Activated T-cell treated with anti-CD3 and anti-CD28 coated beads for 1 hour (primary cell): ENCODE measurements at regions not wholly inside any gene's neighbourhood (a gene's known extent, or its start where the extent isn't known, plus 50 kb on each side); places are given as distances from the start of the nearest gene placed in this dataset.

Source experiments
- DNase-seq: peaks from one replicate; pipeline ENCODE4 v3.0.0-alpha.2; 2020; ENCODE audit warnings: low read depth

DNA sequence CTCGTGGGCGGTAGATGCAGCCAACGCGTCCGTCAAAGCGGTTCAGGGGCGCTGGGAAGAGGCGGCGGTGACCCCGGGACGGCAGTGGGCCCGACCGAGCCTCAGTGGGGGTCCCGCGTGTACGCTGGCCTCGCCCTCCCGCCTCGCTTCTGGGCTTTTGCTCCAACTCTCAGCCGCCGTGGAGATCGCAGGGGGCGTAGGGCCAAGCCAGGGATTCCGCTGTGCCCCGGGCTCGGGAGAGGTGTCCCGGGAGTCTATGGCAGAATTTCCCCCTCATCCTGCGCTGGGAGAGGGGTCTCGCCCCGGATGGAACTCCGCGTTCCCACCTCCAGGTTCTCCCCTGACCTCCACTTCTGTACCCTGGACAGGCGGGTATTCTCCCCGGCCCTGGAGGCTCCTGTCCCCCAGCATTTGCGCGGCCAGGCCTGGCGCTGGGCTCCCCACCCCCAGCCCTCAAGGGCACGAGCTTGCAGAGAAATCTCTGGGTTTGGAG, 131.9 kb downstream of the MRPL36 start:
- DNase-seq: no peak

DNA sequence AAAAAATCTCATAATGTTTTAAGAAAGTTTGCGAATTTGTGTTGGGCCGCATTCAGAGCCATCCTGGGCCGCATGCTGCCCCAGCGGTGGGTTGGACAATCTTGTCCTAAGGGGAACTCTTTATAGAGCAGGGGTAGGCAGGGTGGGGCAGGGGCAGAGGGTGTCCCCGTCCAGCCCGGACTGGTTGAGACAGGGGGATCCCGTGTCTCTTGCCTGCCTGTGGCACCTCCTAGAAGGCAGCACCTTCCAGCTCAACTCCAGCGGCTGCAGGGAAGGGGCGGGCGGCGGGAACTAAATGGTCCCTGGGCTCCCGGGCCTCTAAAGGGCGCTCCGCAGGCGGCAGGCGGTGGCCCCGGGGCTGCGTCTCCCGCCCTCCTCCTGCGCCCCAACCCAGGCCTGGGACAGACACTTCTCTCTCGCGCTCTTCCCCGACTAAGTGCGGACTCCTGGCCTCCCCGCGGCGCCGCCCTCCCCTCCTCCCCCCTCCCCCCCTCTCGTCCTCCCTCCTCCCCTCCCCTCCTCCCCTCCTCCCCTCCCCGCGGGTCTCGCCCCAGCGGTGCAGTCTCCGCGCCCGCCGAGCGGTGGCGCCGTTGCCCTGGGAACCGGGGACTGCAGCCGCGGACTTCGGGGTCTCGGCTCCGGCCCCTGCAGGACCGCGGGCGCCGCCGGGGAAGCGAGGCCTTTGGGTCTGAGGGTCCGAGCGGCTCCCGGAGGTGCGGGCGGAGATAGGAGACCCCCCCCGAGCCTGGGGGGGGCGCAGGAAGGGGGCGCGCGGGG, 132.6 kb downstream of the MRPL36 start:
- DNase-seq: peak; percentile 44

DNA sequence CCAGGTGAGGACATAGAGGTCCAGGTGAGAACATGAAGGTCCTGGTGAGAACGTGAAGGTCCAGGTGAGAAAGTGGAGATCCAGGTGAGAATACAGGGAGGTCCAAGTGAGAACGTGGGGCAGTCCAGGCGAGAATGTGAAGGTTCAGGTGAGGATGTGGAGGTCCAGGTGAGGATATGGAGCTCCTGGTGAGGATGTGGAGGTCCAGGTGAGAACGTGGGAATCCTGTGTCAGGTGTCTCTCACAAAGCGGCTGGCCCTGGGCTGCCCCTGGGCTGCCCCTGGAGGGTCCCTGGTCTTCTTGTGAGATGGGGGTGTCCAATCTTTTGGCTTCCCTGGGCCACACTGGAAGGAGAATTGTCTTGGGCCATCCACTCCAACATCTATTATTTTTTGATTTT, 133.4 kb downstream of the MRPL36 start:
- no peak for DNase-seq

DNA sequence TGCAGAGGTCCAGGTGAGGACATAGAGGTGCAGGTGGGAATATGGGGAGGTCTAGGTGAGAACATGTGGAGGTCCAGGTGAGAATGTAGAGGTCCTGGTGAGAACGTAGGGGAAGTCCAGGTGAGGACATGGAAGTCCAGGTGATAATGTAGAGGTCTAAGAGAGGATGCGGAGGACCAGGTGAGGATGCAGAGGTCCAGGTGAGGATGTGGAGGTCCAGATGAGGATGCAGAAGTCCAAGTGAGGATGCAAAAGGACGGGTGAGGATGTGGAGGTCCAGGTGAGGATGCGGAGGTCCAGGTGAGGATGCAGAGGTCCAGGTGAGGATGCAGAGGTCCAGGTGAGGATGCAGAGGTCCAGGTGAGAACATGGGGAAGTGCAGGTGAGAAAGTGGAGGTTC, 133.8 kb downstream of the MRPL36 start:
- DNase-seq: no peak

DNA sequence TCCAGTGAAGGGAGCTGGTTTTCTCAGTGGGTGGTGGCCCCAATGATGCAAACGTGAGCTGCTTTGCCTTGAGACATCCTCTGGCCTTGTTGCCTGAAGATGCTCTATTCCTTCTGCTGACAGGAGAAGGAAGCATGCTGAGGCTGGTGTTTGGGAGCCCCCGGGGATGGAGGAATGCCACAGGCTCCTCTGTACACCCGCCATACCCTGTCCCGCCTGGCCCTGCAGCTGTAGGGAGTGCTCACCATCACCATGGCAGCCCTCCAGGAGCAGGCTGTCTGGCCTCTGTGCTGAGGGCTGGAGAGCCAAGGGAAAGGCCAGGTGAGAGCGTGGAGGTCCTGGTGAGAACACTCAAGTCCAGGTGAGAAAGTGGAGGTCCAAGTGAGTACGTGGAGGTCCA, 134.4 kb downstream of the MRPL36 start:
- DNase-seq: no peak

DNA sequence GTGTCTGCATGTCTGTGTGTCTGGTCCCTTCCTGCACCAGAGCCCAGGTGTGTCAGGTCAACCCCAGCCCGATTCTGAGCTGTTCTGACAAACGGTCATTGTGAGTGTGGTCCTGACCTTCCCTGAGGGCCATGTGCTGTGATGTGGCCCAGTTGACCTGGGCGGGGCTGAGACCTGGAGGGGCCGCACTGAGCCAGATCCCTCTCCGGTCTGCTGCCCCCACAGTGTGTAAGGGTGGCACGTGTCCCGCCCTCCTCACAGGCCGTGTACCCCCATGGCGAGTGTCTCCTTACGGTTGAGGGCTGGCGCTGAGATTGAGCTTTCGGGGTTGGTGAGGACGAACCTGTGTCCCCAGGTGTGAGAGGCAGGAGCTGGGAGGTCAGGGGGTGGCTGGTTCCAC, 136.5 kb downstream of the MRPL36 start:
- DNase-seq: no peak

DNA sequence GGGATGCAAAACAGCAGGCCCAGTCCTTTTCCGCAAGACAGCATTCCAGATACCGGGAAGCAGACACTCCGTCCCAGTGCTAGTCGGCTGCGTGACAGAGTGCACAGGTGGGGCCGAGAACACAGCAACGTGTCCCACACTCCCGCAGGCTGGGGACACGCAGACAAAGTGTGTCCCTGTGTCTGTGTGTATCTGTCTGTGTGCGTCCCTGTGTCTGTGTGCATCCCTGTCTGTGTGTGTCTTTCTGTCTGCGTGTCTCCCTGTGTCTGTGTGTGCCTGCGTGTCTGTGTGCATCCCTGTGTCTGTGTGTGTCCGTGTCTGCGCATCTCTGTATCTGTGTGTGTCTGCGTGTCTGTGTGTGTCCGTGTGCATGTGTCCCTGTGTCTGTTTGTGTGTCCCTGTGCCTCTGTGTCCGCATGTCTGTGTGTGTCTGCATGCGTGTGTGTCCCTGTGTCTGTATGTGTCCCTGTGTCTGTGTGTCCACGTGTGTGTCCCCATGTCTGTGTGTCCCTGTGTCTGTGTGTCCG, 137.0 kb downstream of the MRPL36 start:
- no peak for DNase-seq

DNA sequence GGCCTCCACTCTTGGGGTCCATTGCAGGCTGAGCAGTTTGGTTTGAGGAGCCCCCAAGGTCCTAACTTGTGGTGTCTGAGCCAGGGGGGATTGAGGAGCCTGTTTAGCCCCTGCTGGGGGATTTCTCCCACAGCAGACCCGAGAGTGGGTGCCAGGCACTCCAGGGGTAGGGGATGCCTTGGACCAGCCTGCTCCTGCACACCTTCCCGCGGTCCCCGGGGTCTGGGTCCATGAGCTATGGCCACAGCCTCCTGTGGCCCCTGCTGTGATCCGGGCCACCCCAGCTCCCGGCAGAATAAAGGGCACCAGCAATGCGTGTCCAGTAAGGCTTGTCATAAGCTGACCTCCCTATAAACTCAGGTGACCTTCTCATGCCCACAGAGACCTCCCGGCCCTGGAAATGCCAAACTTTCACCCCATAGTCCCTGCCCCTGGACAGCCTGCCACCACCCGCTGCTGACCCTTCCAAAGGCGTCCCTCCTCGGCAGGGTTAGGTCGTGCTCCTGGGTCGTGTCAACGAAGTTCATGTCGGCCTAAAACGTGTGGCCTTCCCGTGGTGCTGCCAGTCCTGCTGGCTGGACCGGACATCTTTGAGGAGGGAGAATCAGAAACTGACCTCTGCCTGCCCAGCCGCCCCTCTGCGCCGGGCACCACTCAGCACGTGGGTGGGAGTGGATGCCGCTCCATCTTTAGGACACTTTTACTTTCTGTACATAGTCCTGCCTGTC, 137.6 kb downstream of the MRPL36 start:
- DNase-seq: no peak

DNA sequence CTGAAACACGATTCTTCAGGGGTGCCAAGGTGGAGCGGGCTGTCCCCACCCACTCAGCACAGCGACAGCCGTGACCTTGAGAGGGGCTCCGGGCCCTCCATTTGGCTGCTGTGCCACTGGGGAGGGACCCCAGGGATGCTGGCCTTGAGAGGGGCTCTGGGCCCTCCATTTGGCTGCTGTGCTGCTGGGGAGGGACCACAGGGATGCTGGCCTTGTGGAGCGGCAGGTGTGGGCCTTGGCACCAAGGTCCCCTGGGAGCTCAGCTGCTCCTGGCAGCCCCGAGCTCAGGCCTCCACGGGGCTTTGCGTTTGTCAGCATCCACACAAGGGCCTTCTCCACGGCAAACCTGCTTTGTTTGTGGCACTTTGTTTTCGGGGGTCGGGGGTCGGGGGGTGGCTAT, 137.6 kb upstream of the LPCAT1 start:
- no peak for DNase-seq

DNA sequence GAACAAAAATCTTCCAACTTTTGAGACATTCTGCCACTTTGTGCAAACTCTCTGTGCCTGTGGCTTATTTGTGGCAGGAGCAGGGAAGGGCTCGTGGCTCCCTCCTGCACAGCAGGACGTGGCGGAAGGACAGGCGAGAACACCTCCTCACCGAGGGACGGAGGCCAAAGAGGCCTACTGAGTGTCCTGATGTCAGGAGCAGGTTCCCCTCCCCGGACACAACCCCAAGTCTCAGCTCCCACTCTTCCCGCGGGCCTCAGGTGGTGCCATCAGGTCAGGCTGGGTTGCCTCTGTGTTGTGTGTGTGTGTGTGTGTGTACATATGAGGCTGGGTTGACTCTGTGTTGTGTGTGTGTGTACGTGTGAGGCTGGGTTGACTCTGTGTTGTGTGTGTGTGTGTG, 136.8 kb upstream of the LPCAT1 start:
- DNase-seq: no peak

DNA sequence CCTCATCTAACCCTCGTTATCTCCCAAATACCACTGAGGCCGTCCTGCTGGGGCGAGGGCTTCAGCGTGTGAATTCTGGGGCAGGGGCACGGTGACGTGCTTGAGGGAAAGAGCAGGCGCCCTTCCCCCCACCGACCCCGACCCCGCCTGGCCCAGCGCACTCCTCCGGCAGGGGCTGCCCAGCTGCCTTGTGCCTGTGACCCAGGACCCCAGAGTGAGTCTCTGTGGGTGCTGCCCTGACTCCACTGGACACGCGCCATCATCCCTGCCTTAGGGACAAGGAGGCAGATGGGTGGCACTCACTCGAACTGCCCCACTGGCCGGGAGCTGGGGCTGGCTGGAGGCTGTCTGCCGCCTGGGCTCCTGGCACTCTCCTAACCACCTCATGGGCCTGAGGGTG, 136.2 kb upstream of the LPCAT1 start:
- DNase-seq: no peak

DNA sequence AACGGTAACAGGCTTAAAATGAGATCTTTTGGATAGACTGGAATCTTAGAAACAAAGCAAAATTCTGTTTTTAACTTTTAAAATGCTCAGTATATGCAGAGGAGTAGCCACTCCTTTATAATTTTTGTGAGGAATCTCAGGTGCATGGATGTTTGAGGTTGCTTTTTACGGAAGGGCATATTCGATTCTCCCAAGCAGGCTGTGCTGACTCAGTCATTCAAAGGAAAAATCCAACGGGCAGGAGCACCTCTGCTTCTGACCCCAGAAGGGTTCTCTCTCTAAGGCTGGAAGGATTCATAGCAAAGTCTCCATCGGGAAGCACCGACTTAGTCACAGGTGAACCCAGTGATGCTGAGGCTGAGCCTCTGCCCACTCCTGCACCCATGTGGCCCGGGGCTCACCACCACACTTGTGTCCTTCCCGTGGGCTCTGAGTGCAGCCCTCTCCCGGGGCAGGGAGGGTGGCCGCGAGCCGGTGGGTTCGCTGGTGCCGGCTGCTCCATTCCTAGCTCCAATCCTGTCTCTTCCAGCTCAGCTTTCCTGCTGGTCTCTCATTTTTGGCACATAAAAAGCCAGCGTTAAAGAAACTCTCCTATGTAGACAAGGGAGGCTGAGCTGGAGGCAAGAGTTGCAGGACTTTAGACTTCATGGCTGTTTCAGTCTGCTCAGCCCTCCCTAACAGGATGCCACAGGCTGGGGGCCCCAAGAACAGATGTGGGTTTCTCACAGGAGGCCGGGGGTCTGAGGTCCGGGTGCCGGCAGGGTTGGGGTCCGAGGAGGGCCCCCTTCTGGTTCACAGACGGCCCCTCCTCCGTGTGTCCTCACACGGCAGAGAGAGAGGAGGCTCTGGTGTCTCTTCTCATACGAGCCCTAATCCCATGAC, 135.6 kb upstream of the LPCAT1 start:
- no peak for DNase-seq

DNA sequence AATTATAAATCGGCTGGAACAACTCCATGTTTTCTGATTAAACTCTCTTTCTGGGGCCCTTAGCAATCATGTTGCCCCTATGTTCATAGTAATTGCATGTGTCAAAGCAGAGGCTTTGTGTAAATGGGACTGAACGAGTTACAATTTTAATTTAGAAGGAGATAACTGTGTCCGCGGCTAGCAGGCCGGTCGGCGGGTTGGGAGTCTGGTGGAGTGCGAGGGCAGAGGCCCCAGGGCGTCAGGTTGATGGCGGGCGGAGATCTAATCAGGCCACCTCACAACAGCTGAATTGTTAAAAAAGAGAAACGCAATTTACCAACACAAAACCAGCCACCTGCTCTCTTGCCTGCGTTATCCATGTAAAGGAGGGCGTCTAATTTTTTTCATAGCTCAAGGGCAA, 134.9 kb upstream of the LPCAT1 start:
- DNase-seq: no peak

DNA sequence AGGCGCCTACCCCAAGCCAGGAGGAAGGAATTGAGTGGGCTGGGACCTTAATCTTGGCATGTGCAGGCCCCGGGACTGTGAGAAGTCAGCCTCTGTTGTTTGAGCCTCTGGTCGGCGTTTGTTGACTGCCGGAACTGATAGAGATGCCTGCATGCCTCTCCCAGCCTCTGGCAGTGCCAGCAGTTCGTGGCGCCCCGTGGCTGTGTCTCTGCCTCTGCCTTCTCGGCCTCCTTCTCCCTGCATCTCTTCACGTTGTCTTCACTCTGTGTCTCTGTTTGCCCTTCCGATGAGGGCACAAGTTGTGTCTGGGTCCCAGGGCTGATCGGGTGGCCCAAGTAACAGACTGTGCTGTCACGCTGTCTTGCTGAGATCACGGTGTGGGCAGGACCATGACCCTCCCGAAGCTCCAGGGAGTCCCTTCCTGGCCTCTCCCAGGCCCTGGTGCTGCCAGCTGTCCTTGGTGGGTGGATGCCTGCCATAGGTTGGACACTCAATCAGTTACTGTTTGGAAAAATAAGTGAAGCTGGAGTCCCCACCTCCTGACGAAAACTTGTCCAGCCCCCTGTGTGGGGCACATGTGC, 133.5 kb upstream of the LPCAT1 start:
- DNase-seq: no peak

DNA sequence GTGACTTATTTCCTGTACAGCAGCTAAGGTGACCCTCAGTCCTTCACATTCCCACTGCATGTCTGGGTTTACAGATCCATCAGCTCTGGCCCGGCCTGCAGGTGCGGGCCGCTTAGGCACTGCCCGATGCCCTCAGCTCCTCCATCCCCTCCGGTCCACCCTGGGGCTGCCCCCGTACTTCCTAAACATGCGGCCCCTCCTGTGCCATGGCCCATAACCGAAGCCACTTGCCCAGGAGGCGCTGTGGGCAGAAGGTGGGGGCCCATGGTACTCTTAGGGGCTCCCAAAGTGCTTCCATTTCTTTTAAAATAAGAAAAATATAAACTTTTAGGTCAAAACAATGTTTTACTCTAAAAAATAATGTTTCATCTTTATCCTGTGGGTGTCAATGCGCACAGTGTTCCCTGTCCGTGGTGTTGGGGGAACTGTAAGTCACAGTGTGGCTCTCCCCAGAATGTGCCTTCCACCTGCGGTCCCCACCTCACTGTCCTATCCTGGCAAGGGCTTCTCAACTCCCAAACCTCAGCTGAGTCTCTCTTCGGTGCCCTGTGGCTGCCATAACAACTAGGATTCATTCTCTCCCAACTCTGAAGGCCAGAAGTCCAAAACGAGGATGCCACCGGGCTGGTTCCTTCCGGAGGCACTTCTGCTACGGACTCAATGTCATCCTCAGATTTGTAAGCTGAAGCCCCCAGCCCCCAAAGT, 132.7 kb upstream of the LPCAT1 start:
- DNase-seq: no peak

DNA sequence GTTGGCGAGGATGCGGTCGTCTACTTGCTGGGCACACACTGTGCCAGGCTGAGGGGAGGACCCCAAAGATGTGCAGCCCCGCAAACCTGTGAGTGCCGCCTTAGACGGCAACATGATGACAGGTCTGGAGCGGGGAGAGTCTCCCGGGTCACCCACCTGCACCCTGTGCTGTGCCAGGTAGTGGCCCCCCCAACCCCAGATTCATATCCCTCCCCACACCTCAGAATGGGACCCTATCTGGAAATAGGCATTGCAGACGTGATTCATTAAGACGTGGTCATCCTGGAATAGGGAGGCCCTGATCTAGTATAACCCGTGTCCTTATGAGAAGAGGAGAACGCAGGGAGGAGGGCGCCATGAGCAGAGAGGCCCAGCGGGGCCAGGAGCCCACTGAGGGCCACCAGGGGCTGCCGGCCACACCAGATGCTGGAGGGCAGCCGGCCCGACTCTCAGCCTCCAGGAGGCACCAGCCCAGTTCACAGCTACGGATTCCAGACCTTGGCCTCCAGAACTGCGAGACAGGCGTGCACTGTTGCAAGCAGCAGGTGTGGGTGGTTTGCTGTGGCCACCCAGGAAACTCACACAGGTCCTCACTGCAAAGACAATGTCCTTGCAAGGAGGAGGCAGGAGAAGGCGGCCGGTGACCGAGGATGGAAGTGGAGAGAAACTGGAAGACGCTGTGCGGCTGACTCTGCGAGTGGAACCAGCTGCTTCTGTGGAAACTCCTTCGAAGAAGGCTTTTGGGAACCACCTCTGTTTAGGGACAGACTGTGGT, 131.9 kb upstream of the LPCAT1 start:
- no peak for DNase-seq

DNA sequence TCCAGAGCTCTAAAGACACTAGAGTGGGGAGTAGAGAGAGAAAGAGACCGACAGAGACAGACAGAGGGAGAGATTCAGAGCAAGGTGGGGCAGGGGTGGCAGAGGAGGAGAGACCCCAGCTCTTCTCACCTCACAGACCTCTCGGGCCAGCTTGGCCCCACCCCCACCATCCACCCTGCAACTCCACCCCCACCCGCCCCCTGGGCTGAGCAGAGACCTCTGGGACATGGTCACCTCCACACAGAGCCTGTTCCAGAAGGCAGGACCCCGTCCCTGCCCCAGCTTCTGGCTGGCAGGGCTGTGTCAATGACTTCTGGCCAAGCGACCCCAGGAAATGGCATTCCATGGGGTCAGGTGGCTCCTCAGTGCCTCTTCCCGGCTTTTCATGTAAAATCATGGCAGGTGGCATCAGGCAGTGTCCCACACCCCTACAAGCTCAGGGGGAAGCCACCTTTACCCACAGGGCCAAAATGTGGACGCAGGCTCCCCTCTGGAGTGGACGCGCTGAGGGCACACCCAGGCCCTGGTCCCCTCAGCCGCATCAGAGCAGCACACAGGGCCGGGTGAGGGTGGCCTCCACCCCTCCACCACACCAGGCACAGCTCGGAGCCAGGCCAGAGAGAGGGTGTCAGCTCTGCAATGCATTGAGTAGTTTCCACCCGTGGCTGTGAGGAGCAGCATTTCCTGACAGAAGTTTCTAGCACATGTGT, 131.2 kb upstream of the LPCAT1 start:
- no peak for DNase-seq

DNA sequence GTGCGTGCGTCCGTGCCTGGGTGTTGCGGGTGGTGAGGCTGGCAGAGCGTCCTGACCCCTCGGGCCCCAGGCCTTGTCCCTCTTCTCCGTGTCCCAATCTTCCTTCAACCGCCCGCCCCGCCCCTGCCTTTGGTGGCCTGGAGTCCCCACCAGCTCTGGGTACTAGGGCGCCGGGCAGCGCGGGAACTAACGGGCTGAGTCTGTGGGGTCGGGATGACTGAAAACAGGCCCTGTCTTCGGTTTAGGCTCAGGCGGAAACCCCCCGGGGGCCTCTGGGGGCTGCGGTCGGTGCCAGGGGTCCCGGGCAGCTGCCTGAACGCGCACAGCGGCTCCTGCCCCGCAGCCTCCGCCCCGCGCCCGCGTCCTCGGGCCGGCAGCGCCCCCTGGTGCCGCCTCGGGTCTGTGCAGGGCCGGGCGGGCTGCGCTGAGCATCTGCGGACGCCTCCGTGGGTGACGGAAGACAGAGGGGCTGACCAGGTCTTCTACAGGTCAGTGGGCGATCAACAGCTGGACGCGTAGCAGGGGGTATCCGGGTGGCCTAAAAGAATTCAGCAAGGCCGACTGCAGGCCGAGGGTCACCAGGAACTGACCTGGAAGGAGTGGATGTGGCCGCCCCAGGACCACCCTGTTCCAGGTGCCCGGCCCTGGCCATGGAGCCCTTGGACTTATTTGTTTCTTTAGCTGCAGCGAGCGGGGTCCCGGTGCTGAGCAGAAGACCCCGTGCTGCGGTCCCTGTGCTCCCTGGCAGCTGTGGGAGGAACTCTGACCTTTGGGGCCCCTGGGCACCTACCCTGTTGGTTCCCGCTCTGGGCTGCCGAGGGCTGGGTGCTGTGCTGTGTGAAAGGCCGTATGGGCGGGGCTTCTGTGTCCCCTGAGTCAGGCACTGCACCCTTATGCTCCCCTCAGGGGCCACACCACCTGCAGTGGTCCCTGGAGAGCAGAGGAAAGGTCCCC, 130.2 kb upstream of the LPCAT1 start:
- DNase-seq: peak; percentile 25
